IMR-90 (cell line): ENCODE measurements at regions not wholly inside any gene's neighbourhood (a gene's known extent, or its start where the extent isn't known, plus 50 kb on each side); places are given as distances from the start of the nearest gene placed in this dataset.

Experiments
- ATAC-seq: fragments of 200-7000 bp; cut with Tn5 transposase; 2 replicates; pipeline ENCODE4 v1.9.1; 2020; ENCODE audit warnings: low read depth, mild to moderate bottlenecking, moderate library complexity
- BruUV-seq: library from RNA; stranded (reverse); fragments of 400-500 nt; replicated peaks from 2 replicates; lab custom pipeline; 2021; lab: Mats Ljungman, UMichigan
- CTCF ChIA-PET: fragments of 300-600 bp; formaldehyde crosslinking; extraction: SDS; loops from one replicate; lab custom pipeline; 2021; ENCODE audit warnings: antibody characterized with exemption; lab: Yijun Ruan, JAX
- POLR2A ChIA-PET: fragments of 300-600 bp; sonication (Branson Sonifier 250); formaldehyde crosslinking; loops from one replicate; lab custom pipeline; 2022; ENCODE audit warnings: antibody characterized with exemption; ENCODE audit not compliant: unreplicated experiment; lab: Charles Lee
- DNase-seq: peaks from one replicate; pipeline ENCODE4 v3.0.0; 2013
- H2AFZ ChIP-seq: replicated peaks from 2 replicates; pipeline ENCODE3; 2013; ENCODE audit warnings: low read length, mild to moderate bottlenecking; ENCODE audit not compliant: poor library complexity
- H2AK5ac ChIP-seq: 2 replicates; pipeline ENCODE4 v1.6.1; 2013; ENCODE audit warnings: low read depth, low read length, inconsistent platforms
- H2AK9ac ChIP-seq: replicated peaks from 2 replicates; pipeline ENCODE3; 2013; ENCODE audit warnings: mild to moderate bottlenecking, low read depth, low read length, moderate library complexity; ENCODE audit not compliant: poor library complexity
- H2BK120ac ChIP-seq: 2 replicates; pipeline ENCODE4 v1.6.1; 2013; ENCODE audit warnings: low read depth, low read length, inconsistent platforms
- H2BK15ac ChIP-seq: 3 replicates; pipeline ENCODE4 v1.6.1; 2013; ENCODE audit warnings: low read depth, low read length, inconsistent platforms
- H2BK20ac ChIP-seq: 2 replicates; pipeline ENCODE4 v1.6.1; 2013; ENCODE audit warnings: low read depth, mild to moderate bottlenecking, inconsistent platforms, low read length, moderate library complexity
- H2BK5ac ChIP-seq: 2 replicates; pipeline ENCODE4 v1.6.1; 2013; ENCODE audit warnings: mild to moderate bottlenecking, low read depth, low read length, inconsistent platforms; ENCODE audit not compliant: poor library complexity, severe bottlenecking
- H3K14ac ChIP-seq: replicated peaks from 2 replicates; pipeline ENCODE4 v1.6.1; 2013; ENCODE audit warnings: low read depth, low read length, inconsistent platforms
- H3K18ac ChIP-seq: 2 replicates; pipeline ENCODE4 v1.6.1; 2013; ENCODE audit warnings: low read depth, low read length, control low read depth
- H3K23ac ChIP-seq: 2 replicates; pipeline ENCODE4 v1.6.1; 2013; ENCODE audit warnings: low read depth, low read length, inconsistent platforms
- H3K27ac ChIP-seq: 2 replicates; pipeline ENCODE4 v1.5.1; 2013; ENCODE audit warnings: mild to moderate bottlenecking, control low read depth, low read length; ENCODE audit not compliant: insufficient read depth
- H3K27me3 ChIP-seq: 2 replicates; pipeline ENCODE4 v1.6.1; 2013; ENCODE audit warnings: low read length; ENCODE audit not compliant: control insufficient read depth, insufficient read depth
- H3K36me3 ChIP-seq: 2 replicates; pipeline ENCODE4 v1.6.1; 2013; ENCODE audit warnings: low read length, mixed read lengths; ENCODE audit not compliant: control insufficient read depth, insufficient read depth
- H3K4ac ChIP-seq: 2 replicates; pipeline ENCODE4 v1.6.1; 2013; ENCODE audit warnings: low read depth, low read length, inconsistent platforms
- H3K4me1 ChIP-seq: 2 replicates; pipeline ENCODE4 v1.6.1; 2013; ENCODE audit warnings: low read length, mixed read lengths; ENCODE audit not compliant: control insufficient read depth, insufficient read depth
- H3K4me2 ChIP-seq: 2 replicates; pipeline ENCODE4 v1.6.1; 2013; ENCODE audit warnings: low read depth, mild to moderate bottlenecking, control low read depth, low read length, moderate library complexity
- H3K4me3 ChIP-seq: 2 replicates; pipeline ENCODE4 v1.5.1; 2013; ENCODE audit warnings: low read depth, mild to moderate bottlenecking, control low read depth, low read length, moderate library complexity; ENCODE audit not compliant: insufficient read depth
- H3K56ac ChIP-seq: 2 replicates; pipeline ENCODE4 v1.6.1; 2013; ENCODE audit warnings: low read length, inconsistent platforms; ENCODE audit not compliant: insufficient read depth; ENCODE audit errors: extremely low read depth
- H3K79me1 ChIP-seq, 2 experiments: 2 replicates each; pipeline ENCODE4 v1.6.1; 2013; ENCODE audit warnings: low read length in 2 of 2, inconsistent platforms in 1 of 2, low read depth in 1 of 2
- H3K9ac ChIP-seq: 2 replicates; pipeline ENCODE4 v1.6.1; 2013; ENCODE audit warnings: low read depth, low read length, control low read depth
- H3K9me1 ChIP-seq: 2 replicates; pipeline ENCODE4 v1.6.1; 2013; ENCODE audit warnings: low read length, inconsistent platforms; ENCODE audit not compliant: insufficient read depth
- H3K9me3 ChIP-seq: 2 replicates; pipeline ENCODE4 v1.6.1; 2013; ENCODE audit warnings: low read length; ENCODE audit not compliant: control insufficient read depth, insufficient read depth
- H4K20me1 ChIP-seq: 2 replicates; pipeline ENCODE4 v1.6.1; 2013; ENCODE audit warnings: low read length, inconsistent platforms; ENCODE audit not compliant: insufficient read depth
- H4K5ac ChIP-seq: 2 replicates; pipeline ENCODE4 v1.6.1; 2013; ENCODE audit warnings: mild to moderate bottlenecking, low read depth, low read length, control low read depth
- H4K8ac ChIP-seq, 2 experiments: 2 replicates each; pipeline ENCODE4 v1.6.1; 2013; ENCODE audit warnings: low read depth in 2 of 2, low read length in 2 of 2, control low read depth in 1 of 2, inconsistent platforms in 1 of 2
- H4K91ac ChIP-seq: 2 replicates; pipeline ENCODE4 v1.6.1; 2013; ENCODE audit warnings: low read depth, low read length, inconsistent platforms; ENCODE audit not compliant: insufficient read depth
- BHLHE40 ChIP-seq: fragments of 150-350 bp; IDR thresholded peaks from 2 replicates; pipeline ENCODE4 v1.6.1; 2016; ENCODE audit warnings: mild to moderate bottlenecking, low read depth, low read length
- CEBPB ChIP-seq: IDR thresholded peaks from 2 replicates; pipeline ENCODE4 v1.6.1; 2012; ENCODE audit warnings: low read depth, low read length, improper control_type of control experiment
- CHD1 ChIP-seq: IDR thresholded peaks from 2 replicates; pipeline ENCODE4 v1.6.1; 2012; ENCODE audit warnings: low read depth, low read length, improper control_type of control experiment
- FOS ChIP-seq: fragments of 150-350 bp; IDR thresholded peaks from 2 replicates; pipeline ENCODE4 v1.6.1; 2016; ENCODE audit warnings: low read depth, low read length
- MAFK ChIP-seq: IDR thresholded peaks from 2 replicates; pipeline ENCODE4 v1.6.1; 2012; ENCODE audit warnings: low read depth, low read length, improper control_type of control experiment
- MAZ ChIP-seq: IDR thresholded peaks from 2 replicates; pipeline ENCODE4 v1.6.1; 2012; ENCODE audit warnings: low read depth, mild to moderate bottlenecking, low read length, improper control_type of control experiment, moderate library complexity, borderline replicate concordance
- MXI1 ChIP-seq: IDR thresholded peaks from 2 replicates; pipeline ENCODE4 v1.6.1; 2012; ENCODE audit warnings: low read depth, mild to moderate bottlenecking, low read length, moderate library complexity, borderline replicate concordance
- NFE2L2 ChIP-seq: fragments of 150-350 bp; IDR thresholded peaks from 2 replicates; pipeline ENCODE4 v1.6.1; 2016; ENCODE audit warnings: low read depth, mild to moderate bottlenecking, low read length
- POLR2A ChIP-seq: IDR thresholded peaks from 2 replicates; pipeline ENCODE4 v1.6.1; 2012; ENCODE audit warnings: mild to moderate bottlenecking, low read depth, low read length
- RAD21 ChIP-seq: IDR thresholded peaks from 2 replicates; pipeline ENCODE4 v1.6.1; 2012; ENCODE audit warnings: low read length, improper control_type of control experiment
- RCOR1 ChIP-seq: IDR thresholded peaks from 2 replicates; pipeline ENCODE4 v1.6.1; 2012; ENCODE audit warnings: mild to moderate bottlenecking, low read length, improper control_type of control experiment; ENCODE audit not compliant: insufficient replicate concordance
- RFX5 ChIP-seq: IDR thresholded peaks from 2 replicates; pipeline ENCODE4 v1.8.0; 2012; ENCODE audit warnings: low read depth, mild to moderate bottlenecking, low read length, moderate library complexity
- SMC3 ChIP-seq: fragments of 150-350 bp; IDR thresholded peaks from 2 replicates; pipeline ENCODE4 v1.6.1; 2016; ENCODE audit warnings: low read depth, mild to moderate bottlenecking, antibody characterized with exemption, low read length, moderate library complexity
- WGBS, 2 experiments: methylation state at CpG; one replicate each; pipeline versions ENCODE4 v1.1.5 to v1.1.7; 2013; ENCODE audit warnings: missing lambda C conversion rate in 2 of 2; ENCODE audit not compliant: insufficient read length in 1 of 2; ENCODE audit errors: extremely low coverage in 2 of 2; 5-methylcytosine and 5-hydroxymethylcytosine counted together
- dilution Hi-C: fragments of 300-500 bp; cut with HindIII; formaldehyde crosslinking; loops from one replicate; pipeline ENCODE4 v1.14.3; 2018; ENCODE audit warnings: low sequenced_read_pairs; ENCODE audit not compliant: unreplicated experiment
- in situ Hi-C: fragments of 300-500 bp; cut with MboI; formaldehyde crosslinking; loops from 3 replicates; pipeline ENCODE4 v1.14.3; 2019; ENCODE audit warnings: low sequenced_read_pairs, inconsistent platforms, mixed read lengths
- intact Hi-C: fragments of 100-400 bp; cut with micrococcal nuclease; formaldehyde crosslinking; loops from 2 replicates; pipeline ENCODE4 v1.10.0; 2022
- TF ChIP-seq, protein P1 (sequence below): fragments of 150-350 bp; IDR thresholded peaks from 2 replicates; pipeline ENCODE4 v1.6.1; 2016; ENCODE audit warnings: low read depth, mild to moderate bottlenecking, low read length, moderate library complexity, borderline replicate concordance
- TF ChIP-seq, protein P2 (sequence below): fragments of 150-350 bp; IDR thresholded peaks from 2 replicates; pipeline ENCODE4 v1.6.1; 2017; ENCODE audit warnings: mild to moderate bottlenecking, antibody characterized with exemption, low read length, low read depth
- TF ChIP-seq, protein P3 (sequence below): conservative IDR thresholded peaks from 2 replicates; pipeline ENCODE4 v1.5.1; 2012; ENCODE audit warnings: mild to moderate bottlenecking, low read depth, low read length, improper control_type of control experiment

DNA sequence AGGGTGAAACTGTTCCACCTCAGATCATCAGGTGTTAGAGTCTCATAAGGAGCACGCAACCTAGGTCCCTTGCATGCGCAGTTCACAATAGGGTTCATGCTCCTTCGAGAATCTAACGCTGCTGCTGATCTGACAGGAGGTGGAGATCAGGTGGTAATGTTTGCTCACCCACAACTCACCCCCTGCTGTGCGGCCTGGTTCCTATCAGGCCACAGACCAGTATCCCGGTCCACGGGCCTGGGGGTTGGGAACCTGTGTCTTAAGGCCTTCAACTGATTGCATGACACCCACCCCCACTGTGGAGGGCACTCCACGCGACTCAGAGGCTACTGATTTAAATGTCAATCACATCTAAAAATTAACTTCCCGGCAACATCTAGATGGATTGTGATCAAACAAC, 411.2 kb upstream of the SULF2 start:
- Histone ChIP-seq H3K4ac (no peak overlapping the region), H4K5ac (no peak overlapping the region), H3K79me1 (no peaks in the 10 kb centered on the region), H3K4me2 (no peak overlapping the region), H2BK5ac (no peak overlapping the region), H2AK9ac (no peak overlapping the region), H3K9me3 (no peaks in the 10 kb centered on the region), H2AK5ac (no peak overlapping the region), H3K23ac (no peak overlapping the region), H3K9ac (no peak overlapping the region), H3K9me1 (no peaks in the 10 kb centered on the region), H3K56ac (no peak overlapping the region), H3K36me3 (no peaks in the 10 kb centered on the region), H2BK120ac (no peak overlapping the region), H4K91ac (no peak overlapping the region), H4K20me1 (no peaks in the 10 kb centered on the region), H4K8ac (no peak overlapping the region), H3K27me3 (peaks cover 2% of the 10 kb centered on the region; the same call in 1 of the 2 replicates), H3K4me3 (no peak overlapping the region), H2AFZ (no peak overlapping the region), H2BK15ac (no peak overlapping the region), H3K18ac (no peak overlapping the region), H3K14ac (no peak overlapping the region), H3K4me1 (no peaks in the 10 kb centered on the region), H3K27ac (no peak overlapping the region), H2BK20ac (no peak overlapping the region)
- ChIA-PET POLR2A (no interaction called here), CTCF (no interaction called here)
- BruUV-seq = no TSS peak
- dilution Hi-C loops (no loop called here), in situ Hi-C loops (no loop called here), intact Hi-C loops (no loop called here)
- DNase-seq = no peak
- WGBS, 2 experiments = no CpG with 5 or more reads among the region's 10 CpGs
- TF ChIP-seq MAFK (no peak), MAZ (no peak), RCOR1 (no peak), FOS (no peak), SMC3 (no peak), MXI1 (no peak), CHD1 (no peak), RAD21 (no peak), NFE2L2 (no peak), POLR2A (no peak), RFX5 (no peak), BHLHE40 (no peak), CEBPB (no peak)
- TF ChIP-seq, protein P1, sequence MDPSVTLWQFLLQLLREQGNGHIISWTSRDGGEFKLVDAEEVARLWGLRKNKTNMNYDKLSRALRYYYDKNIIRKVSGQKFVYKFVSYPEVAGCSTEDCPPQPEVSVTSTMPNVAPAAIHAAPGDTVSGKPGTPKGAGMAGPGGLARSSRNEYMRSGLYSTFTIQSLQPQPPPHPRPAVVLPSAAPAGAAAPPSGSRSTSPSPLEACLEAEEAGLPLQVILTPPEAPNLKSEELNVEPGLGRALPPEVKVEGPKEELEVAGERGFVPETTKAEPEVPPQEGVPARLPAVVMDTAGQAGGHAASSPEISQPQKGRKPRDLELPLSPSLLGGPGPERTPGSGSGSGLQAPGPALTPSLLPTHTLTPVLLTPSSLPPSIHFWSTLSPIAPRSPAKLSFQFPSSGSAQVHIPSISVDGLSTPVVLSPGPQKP = no peak
- TF ChIP-seq, protein P2, sequence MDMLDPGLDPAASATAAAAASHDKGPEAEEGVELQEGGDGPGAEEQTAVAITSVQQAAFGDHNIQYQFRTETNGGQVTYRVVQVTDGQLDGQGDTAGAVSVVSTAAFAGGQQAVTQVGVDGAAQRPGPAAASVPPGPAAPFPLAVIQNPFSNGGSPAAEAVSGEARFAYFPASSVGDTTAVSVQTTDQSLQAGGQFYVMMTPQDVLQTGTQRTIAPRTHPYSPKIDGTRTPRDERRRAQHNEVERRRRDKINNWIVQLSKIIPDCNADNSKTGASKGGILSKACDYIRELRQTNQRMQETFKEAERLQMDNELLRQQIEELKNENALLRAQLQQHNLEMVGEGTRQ = no peak
- TF ChIP-seq, protein P3, sequence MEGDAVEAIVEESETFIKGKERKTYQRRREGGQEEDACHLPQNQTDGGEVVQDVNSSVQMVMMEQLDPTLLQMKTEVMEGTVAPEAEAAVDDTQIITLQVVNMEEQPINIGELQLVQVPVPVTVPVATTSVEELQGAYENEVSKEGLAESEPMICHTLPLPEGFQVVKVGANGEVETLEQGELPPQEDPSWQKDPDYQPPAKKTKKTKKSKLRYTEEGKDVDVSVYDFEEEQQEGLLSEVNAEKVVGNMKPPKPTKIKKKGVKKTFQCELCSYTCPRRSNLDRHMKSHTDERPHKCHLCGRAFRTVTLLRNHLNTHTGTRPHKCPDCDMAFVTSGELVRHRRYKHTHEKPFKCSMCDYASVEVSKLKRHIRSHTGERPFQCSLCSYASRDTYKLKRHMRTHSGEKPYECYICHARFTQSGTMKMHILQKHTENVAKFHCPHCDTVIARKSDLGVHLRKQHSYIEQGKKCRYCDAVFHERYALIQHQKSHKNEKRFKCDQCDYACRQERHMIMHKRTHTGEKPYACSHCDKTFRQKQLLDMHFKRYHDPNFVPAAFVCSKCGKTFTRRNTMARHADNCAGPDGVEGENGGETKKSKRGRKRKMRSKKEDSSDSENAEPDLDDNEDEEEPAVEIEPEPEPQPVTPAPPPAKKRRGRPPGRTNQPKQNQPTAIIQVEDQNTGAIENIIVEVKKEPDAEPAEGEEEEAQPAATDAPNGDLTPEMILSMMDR = no peak
- ATAC-seq = no peak
